Liver (tissue), 3 donors: ENCODE measurements at regions not wholly inside any gene's neighbourhood (a gene's known extent, or its start where the extent isn't known, plus 50 kb on each side); places are given as distances from the start of the nearest gene placed in this dataset.

ENCODE experiments used
- ATF3 ChIP-seq: IDR thresholded peaks from 2 replicates; pipeline ENCODE4 v1.6.1; 2016; ENCODE audit warnings: antibody characterized with exemption
- FOXA1 ChIP-seq: IDR thresholded peaks from 2 replicates; pipeline ENCODE4 v1.6.1; 2016; ENCODE audit warnings: antibody characterized with exemption
- REST ChIP-seq: IDR thresholded peaks from 2 replicates; pipeline ENCODE4 v1.6.1; 2016; ENCODE audit warnings: antibody characterized with exemption, mild to moderate bottlenecking
- SP1 ChIP-seq: IDR thresholded peaks from 2 replicates; pipeline ENCODE4 v1.6.1; 2018; ENCODE audit warnings: antibody characterized with exemption, mild to moderate bottlenecking
- TAF1 ChIP-seq: conservative IDR thresholded peaks from 2 replicates; pipeline ENCODE4 v1.6.1; 2016; ENCODE audit warnings: antibody characterized with exemption, mild to moderate bottlenecking
- YY1 ChIP-seq: IDR thresholded peaks from 2 replicates; pipeline ENCODE4 v1.6.1; 2016; ENCODE audit warnings: antibody characterized with exemption, mild to moderate bottlenecking
- TF ChIP-seq, protein P1 (sequence below): fragments of 150-350 bp; IDR thresholded peaks from 2 replicates; pipeline ENCODE4 v1.5.1; 2017; ENCODE audit warnings: improper control_type of control experiment, low read depth, low read length; ENCODE audit not compliant: missing input control
- TF ChIP-seq, protein P2 (sequence below): IDR thresholded peaks from 2 replicates; pipeline ENCODE4 v1.6.1; 2016; ENCODE audit warnings: antibody characterized with exemption
- donor health status: healthy.
- donor health status: healthy.

- TF ChIP-seq, protein P1, sequence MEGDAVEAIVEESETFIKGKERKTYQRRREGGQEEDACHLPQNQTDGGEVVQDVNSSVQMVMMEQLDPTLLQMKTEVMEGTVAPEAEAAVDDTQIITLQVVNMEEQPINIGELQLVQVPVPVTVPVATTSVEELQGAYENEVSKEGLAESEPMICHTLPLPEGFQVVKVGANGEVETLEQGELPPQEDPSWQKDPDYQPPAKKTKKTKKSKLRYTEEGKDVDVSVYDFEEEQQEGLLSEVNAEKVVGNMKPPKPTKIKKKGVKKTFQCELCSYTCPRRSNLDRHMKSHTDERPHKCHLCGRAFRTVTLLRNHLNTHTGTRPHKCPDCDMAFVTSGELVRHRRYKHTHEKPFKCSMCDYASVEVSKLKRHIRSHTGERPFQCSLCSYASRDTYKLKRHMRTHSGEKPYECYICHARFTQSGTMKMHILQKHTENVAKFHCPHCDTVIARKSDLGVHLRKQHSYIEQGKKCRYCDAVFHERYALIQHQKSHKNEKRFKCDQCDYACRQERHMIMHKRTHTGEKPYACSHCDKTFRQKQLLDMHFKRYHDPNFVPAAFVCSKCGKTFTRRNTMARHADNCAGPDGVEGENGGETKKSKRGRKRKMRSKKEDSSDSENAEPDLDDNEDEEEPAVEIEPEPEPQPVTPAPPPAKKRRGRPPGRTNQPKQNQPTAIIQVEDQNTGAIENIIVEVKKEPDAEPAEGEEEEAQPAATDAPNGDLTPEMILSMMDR = no peak
- TF ChIP-seq YY1 (no peak), ATF3 (no peak), FOXA1 (no peak), REST (no peak), TAF1 (no peak), SP1 (no peak)
- TF ChIP-seq, protein P2, sequence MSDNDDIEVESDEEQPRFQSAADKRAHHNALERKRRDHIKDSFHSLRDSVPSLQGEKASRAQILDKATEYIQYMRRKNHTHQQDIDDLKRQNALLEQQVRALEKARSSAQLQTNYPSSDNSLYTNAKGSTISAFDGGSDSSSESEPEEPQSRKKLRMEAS = no peak
These were observed 874.6 kb upstream of the POT1 start for GRCh38 chr7:125804273-125804672.
